Endothelial cell of umbilical vein (primary cell): ENCODE measurements at regions not wholly inside any gene's neighbourhood (a gene's known extent, or its start where the extent isn't known, plus 50 kb on each side); places are given as distances from the start of the nearest gene placed in this dataset.

ENCODE experiments used
- BruUV-seq: library from RNA; stranded (reverse); fragments of 400-500 nt; replicated peaks from 2 replicates; lab custom pipeline; 2021; lab: Mats Ljungman, UMichigan
- CTCF ChIA-PET: fragments of 300-600, 350-600 bp; sonication (Branson Sonifier 250); formaldehyde crosslinking; loops from one replicate; lab custom pipeline; 2021; ENCODE audit warnings: antibody characterized with exemption, inconsistent platforms; lab: Charles Lee
- POLR2A ChIA-PET: fragments of 300-600, 350-600 bp; sonication (Branson Sonifier 250); formaldehyde crosslinking; loops from one replicate; lab custom pipeline; 2021; ENCODE audit warnings: antibody characterized with exemption, inconsistent platforms; lab: Charles Lee
- DNase-seq: peaks from one replicate; pipeline ENCODE4 v3.0.0-alpha.2; 2011; ENCODE audit warnings: low read depth, low spot score
- FAIRE-seq: peaks from 2 replicates; lab custom pipeline; 2011; peaks lifted over from hg19 to GRCh38; lab: Jason Lieb, UNC
- H2AFZ ChIP-seq: 2 replicates; pipeline ENCODE4 v1.6.0; 2012; ENCODE audit warnings: low read depth, low read length, control low read depth, inconsistent platforms
- H3K27ac ChIP-seq: 2 replicates; pipeline ENCODE4 v1.5.1; 2011; ENCODE audit warnings: low read depth, mild to moderate bottlenecking, control low read depth, low read length, moderate library complexity; ENCODE audit not compliant: insufficient read depth
- H3K27me3 ChIP-seq, 2 experiments: 2 replicates each; pipeline versions ENCODE4 v1.6.0 to v1.6.1; 2011; ENCODE audit warnings: low read length in 2 of 2, mixed read lengths in 1 of 2; ENCODE audit not compliant: control insufficient read depth in 2 of 2, insufficient read depth in 2 of 2
- H3K36me3 ChIP-seq, 2 experiments: 2 replicates in 1 of 2; 3 replicates in 1 of 2; pipeline ENCODE4 v1.5.1; 2011; ENCODE audit warnings: low read length in 2 of 2, mild to moderate bottlenecking in 1 of 2, moderate library complexity in 1 of 2; ENCODE audit not compliant: control insufficient read depth in 2 of 2, insufficient read depth in 2 of 2; ENCODE audit errors: extremely low read depth in 1 of 2
- H3K4me1 ChIP-seq: 3 replicates; pipeline ENCODE4 v1.5.1; 2011; ENCODE audit warnings: mild to moderate bottlenecking, low read length; ENCODE audit not compliant: control insufficient read depth, insufficient read depth; ENCODE audit errors: extremely low read depth
- H3K4me2 ChIP-seq: 2 replicates; pipeline ENCODE4 v1.6.1; 2011; ENCODE audit warnings: low read length, control low read depth, mixed read lengths; ENCODE audit not compliant: insufficient read depth
- H3K4me3 ChIP-seq, 3 experiments: fragments of 200-600 bp in 1 of 3; sonication (generic), shearing (Covaris generic) in 1 of 3; replicated peaks in 1 of 3; 2 replicates each; pipeline ENCODE4 v1.5.1; 2011 to 2016; ENCODE audit warnings: control low read depth in 3 of 3, low read length in 3 of 3, mild to moderate bottlenecking in 2 of 3, inconsistent platforms in 1 of 3, low read depth in 1 of 3, moderate library complexity in 1 of 3; ENCODE audit not compliant: insufficient read depth in 1 of 3
- H3K79me2 ChIP-seq: 2 replicates; pipeline ENCODE4 v1.6.0; 2012; ENCODE audit warnings: low read length, inconsistent platforms; ENCODE audit not compliant: control insufficient read depth, insufficient read depth
- H3K9ac ChIP-seq: replicated peaks from 2 replicates; pipeline ENCODE3; 2011; ENCODE audit warnings: low read length, control low read depth; ENCODE audit not compliant: insufficient read depth; ENCODE audit errors: extremely low read depth
- H3K9me1 ChIP-seq: replicated peaks from 3 replicates; pipeline ENCODE4 v1.6.0; 2011; ENCODE audit warnings: mild to moderate bottlenecking, low read length; ENCODE audit not compliant: control insufficient read depth, insufficient read depth; ENCODE audit errors: extremely low read depth
- H3K9me3 ChIP-seq: replicated peaks from 2 replicates; pipeline ENCODE4 v1.5.1; 2012; ENCODE audit warnings: low read length, inconsistent platforms; ENCODE audit not compliant: control insufficient read depth, insufficient read depth
- H4K20me1 ChIP-seq: replicated peaks from 2 replicates; pipeline ENCODE3; 2011; ENCODE audit warnings: mild to moderate bottlenecking, low read length; ENCODE audit not compliant: control insufficient read depth, insufficient read depth; ENCODE audit errors: extremely low read depth
- EZH2 ChIP-seq: IDR thresholded peaks from 2 replicates; pipeline ENCODE4 v1.6.1; 2012; ENCODE audit warnings: borderline replicate concordance, low read depth, mild to moderate bottlenecking, moderate library complexity, low read length, inconsistent platforms; ENCODE audit not compliant: severe bottlenecking
- FOS ChIP-seq: IDR thresholded peaks from 2 replicates; pipeline ENCODE4 v1.6.1; 2011; ENCODE audit warnings: mild to moderate bottlenecking, low read length, moderate library complexity, borderline replicate concordance; ENCODE audit not compliant: insufficient read depth
- GATA2 ChIP-seq: IDR thresholded peaks from 2 replicates; pipeline ENCODE4 v1.7.0; 2011; ENCODE audit warnings: low read depth, mild to moderate bottlenecking, moderate library complexity, mixed read lengths, low read length; ENCODE audit not compliant: insufficient read length, insufficient read depth
- JUN ChIP-seq: IDR thresholded peaks from 2 replicates; pipeline ENCODE4 v1.6.1; 2011; ENCODE audit warnings: borderline replicate concordance, low read depth; ENCODE audit not compliant: insufficient read length, insufficient read depth
- MYC ChIP-seq: IDR thresholded peaks from one replicate; pipeline ENCODE4 v1.6.1; 2011; ENCODE audit warnings: mild to moderate bottlenecking, low read depth, low read length
- POLR2A ChIP-seq: IDR thresholded peaks from 2 replicates; pipeline ENCODE4 v1.6.1; 2012; ENCODE audit warnings: low read depth, mild to moderate bottlenecking, control low read depth, low read length
- POLR2AphosphoS5 ChIP-seq: IDR thresholded peaks from 2 replicates; pipeline ENCODE4 v1.6.1; 2012; ENCODE audit warnings: low read depth, mild to moderate bottlenecking, control low read depth, low read length, moderate library complexity; ENCODE audit not compliant: insufficient read depth
- dilution Hi-C: fragments of 300-500 bp; cut with MboI; formaldehyde crosslinking; loops from one replicate; pipeline ENCODE4 v1.15.0; 2019; ENCODE audit warnings: low sequenced_read_pairs; ENCODE audit not compliant: extremely low pct_ligation_motif_present
- intact Hi-C: fragments of 100-400 bp; cut with micrococcal nuclease; formaldehyde crosslinking; loops from one replicate; pipeline ENCODE4 v1.10.0; 2022
- TF ChIP-seq, protein P1 (sequence below): IDR thresholded peaks from 2 replicates; pipeline ENCODE4 v1.6.1; 2011; ENCODE audit not compliant: insufficient read depth, insufficient read length
- TF ChIP-seq, protein P2 (sequence below), 2 donors: IDR thresholded peaks; 1 replicate in 1 of 2; 2 replicates in 1 of 2; pipeline ENCODE4 v1.5.1; 2011; ENCODE audit warnings: low read length in 2 of 2, mild to moderate bottlenecking in 2 of 2, moderate library complexity in 2 of 2, control low read depth in 1 of 2, inconsistent platforms in 1 of 2, low read depth in 1 of 2; ENCODE audit not compliant: insufficient read depth in 1 of 2; ENCODE audit errors: extremely low read depth in 1 of 2

DNA sequence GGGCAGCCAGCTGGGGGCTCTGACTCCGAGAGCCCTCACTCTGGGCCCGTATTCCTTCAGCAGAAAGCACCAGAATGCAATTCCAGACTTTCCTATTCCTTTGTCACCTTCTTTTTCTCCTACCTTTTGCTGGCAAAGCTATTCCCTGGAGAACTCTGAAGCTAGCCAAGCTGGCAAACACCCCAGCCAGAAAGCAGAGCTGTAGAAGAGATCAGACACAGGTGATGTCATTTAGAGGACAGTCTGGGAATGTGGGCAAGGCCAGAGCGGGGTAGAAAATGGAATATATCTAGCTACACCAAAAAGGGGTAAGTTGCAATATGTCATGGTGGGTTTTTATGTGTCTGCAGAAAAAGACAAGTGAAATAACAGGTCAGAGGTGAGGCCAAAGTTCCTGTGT lies 205.1 kb downstream of the NXPE2 start:
- CTCF ChIA-PET = no interaction called here

More for the DNA sequence above, 205.1 kb downstream of the NXPE2 start:
- Histone ChIP-seq H2AFZ (no peak overlapping the region), H3K9ac (no peak overlapping the region), H3K9me3 (no peaks in the 10 kb centered on the region), H4K20me1 (no peaks in the 10 kb centered on the region), H3K27me3 (no peaks in the 10 kb centered on the region), H3K36me3 (no peaks in the 10 kb centered on the region), H3K4me3 (no peak overlapping the region), H3K9me1 (no peaks in the 10 kb centered on the region), H3K27ac (no peak overlapping the region), H3K79me2 (no peaks in the 10 kb centered on the region), H3K4me1 (no peaks in the 10 kb centered on the region), H3K4me2 (no peak overlapping the region)
- POLR2A ChIA-PET = no interaction called here
- intact Hi-C loops = no loop called here
- BruUV-seq = no TSS peak
- TF ChIP-seq FOS (no peak), GATA2 (no peak), POLR2A (no peak), POLR2AphosphoS5 (no peak), MYC (no peak), EZH2 (no peak), JUN (no peak)
- TF ChIP-seq, protein P1, sequence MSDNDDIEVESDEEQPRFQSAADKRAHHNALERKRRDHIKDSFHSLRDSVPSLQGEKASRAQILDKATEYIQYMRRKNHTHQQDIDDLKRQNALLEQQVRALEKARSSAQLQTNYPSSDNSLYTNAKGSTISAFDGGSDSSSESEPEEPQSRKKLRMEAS = no peak
- TF ChIP-seq, protein P2, sequence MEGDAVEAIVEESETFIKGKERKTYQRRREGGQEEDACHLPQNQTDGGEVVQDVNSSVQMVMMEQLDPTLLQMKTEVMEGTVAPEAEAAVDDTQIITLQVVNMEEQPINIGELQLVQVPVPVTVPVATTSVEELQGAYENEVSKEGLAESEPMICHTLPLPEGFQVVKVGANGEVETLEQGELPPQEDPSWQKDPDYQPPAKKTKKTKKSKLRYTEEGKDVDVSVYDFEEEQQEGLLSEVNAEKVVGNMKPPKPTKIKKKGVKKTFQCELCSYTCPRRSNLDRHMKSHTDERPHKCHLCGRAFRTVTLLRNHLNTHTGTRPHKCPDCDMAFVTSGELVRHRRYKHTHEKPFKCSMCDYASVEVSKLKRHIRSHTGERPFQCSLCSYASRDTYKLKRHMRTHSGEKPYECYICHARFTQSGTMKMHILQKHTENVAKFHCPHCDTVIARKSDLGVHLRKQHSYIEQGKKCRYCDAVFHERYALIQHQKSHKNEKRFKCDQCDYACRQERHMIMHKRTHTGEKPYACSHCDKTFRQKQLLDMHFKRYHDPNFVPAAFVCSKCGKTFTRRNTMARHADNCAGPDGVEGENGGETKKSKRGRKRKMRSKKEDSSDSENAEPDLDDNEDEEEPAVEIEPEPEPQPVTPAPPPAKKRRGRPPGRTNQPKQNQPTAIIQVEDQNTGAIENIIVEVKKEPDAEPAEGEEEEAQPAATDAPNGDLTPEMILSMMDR (IDR thresholded peaks at IDR 0.05; ENCODE audit: extremely low read depth in 1 of 2, insufficient read depth in 1 of 2, low read depth in 1 of 2, low read length in 2 of 2) = no peak
- dilution Hi-C loops = no loop called here
- no peak for FAIRE-seq
- DNase-seq = no peak
